Lower leg skin (tissue), 4 donors: ENCODE measurements at regions not wholly inside any gene's neighbourhood (a gene's known extent, or its start where the extent isn't known, plus 50 kb on each side); places are given as distances from the start of the nearest gene placed in this dataset.

Experiments used
- DNase-seq, 2 donors: peaks; one replicate each; pipeline ENCODE4 v3.0.0-alpha.2; 2019; ENCODE audit warnings: low spot score in 2 of 2
- H3K4me3 ChIP-seq: fragments of 200-600 bp; sonication (generic); 2 replicates; pipeline ENCODE4 v1.5.1; 2017; ENCODE audit warnings: mild to moderate bottlenecking, low read depth; ENCODE audit not compliant: poor library complexity, severe bottlenecking
- CTCF ChIP-seq, 3 donors: fragments of 450-650 bp; IDR thresholded peaks; one replicate each; pipeline ENCODE4 v1.5.1; 2016; ENCODE audit warnings: antibody characterized with exemption in 3 of 3, mild to moderate bottlenecking in 3 of 3, moderate library complexity in 2 of 3
- POLR2A ChIP-seq, 2 donors: fragments of 450-650 bp; IDR thresholded peaks; one replicate each; pipeline ENCODE4 v1.6.1; 2016 to 2017; ENCODE audit warnings: antibody characterized with exemption in 2 of 2, mild to moderate bottlenecking in 1 of 2, moderate library complexity in 1 of 2
- WGBS, 2 donors: methylation state at CpG; one replicate each; pipeline ENCODE4 v1.1.5; 2018; 5-methylcytosine and 5-hydroxymethylcytosine counted together
- intact Hi-C: fragments of 100-400 bp; cut with DNase I; formaldehyde crosslinking; loops from one replicate; pipeline ENCODE4 v1.15.0; 2023; ENCODE audit warnings: low total_unique reads

GRCh38 chr6:41996997-41997396 lies 53.3 kb upstream of the TAF8 start:
- no peak for TF ChIP-seq POLR2A (IDR thresholded peaks at IDR 0.05)
- no peak for TF ChIP-seq CTCF (IDR thresholded peaks at IDR 0.05)
- H3K4me3 ChIP-seq: no peak overlapping the region
- intact Hi-C loops: no loop called here
- peak in 1 of 2 donors; percentile 53 for DNase-seq
- WGBS, 2 donors: 45 to 47% methylated on average over 2 of the region's 2 CpGs

- no peak overlapping the region for H3K4me3 ChIP-seq
- intact Hi-C loops: no loop called here
- 88 to 89% methylated on average over 2 of the region's 2 CpGs for WGBS, 2 donors
- DNase-seq: no peak
- TF ChIP-seq POLR2A (IDR thresholded peaks at IDR 0.05) (no peak), CTCF (IDR thresholded peaks at IDR 0.05) (no peak)
These were observed 52.9 kb upstream of the TAF8 start for GRCh38 chr6:41997456-41997855.
